ENCODE measurements at regions not wholly inside any gene's neighbourhood (a gene's known extent, or its start where the extent isn't known, plus 50 kb on each side); places are given as distances from the start of the nearest gene placed in this dataset.

GRCh38 chr13:40863723-40864122 is 74.3 kb downstream of the SLC25A15 start:
- Mint-ChIP-seq H3K9me3 (peaks cover 7% of the 10 kb centered on the region), H3K4me1 (no peaks in the 10 kb centered on the region), H3K27me3 (no peaks in the 10 kb centered on the region), H3K36me3 (ENCODE audit: low read depth) (no peaks in the 10 kb centered on the region), H3K4me3 (no peak overlapping the region), H3K27ac (no peak overlapping the region)
- ATAC-seq, result no peak
- no peak for DNase-seq

GRCh38 chr13:40874138-40874779 is 84.8 kb downstream of the SLC25A15 start:
- peaks cover 52% of the 10 kb centered on the region for H3K9me3 Mint-ChIP-seq

DNA sequence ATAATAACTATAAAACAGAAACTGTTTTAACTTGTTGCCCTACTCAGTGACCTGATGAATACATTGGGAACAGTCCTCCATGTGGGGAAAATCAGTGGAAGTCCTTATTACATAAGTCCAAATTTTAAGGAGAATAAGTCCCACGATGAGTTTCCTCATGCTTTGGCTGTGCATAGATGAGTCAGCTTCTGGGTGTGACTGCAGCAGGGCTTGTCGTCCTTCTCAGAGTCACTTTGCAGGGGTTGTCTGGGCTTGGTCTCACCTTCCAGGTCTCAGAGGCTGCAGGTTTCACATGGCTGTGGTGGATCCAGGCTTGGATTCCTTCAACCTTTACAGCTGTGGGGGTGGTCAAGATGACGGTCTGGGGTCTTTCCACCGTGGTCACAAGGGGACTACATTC is 85.6 kb downstream of the SLC25A15 start:
- no peak for DNase-seq
- H3K27me3 Mint-ChIP-seq, result no peaks in the 10 kb centered on the region
- H3K27ac Mint-ChIP-seq, result no peak overlapping the region
- no peaks in the 10 kb centered on the region for H3K4me1 Mint-ChIP-seq
- no peak overlapping the region for H3K4me3 Mint-ChIP-seq
- H3K36me3 Mint-ChIP-seq (ENCODE audit: low read depth), result peaks cover 80% of the 10 kb centered on the region
- no peak for ATAC-seq
- peaks cover 59% of the 10 kb centered on the region for H3K9me3 Mint-ChIP-seq

More at GRCh38 chr13:40874138-40874779, 84.8 kb downstream of the SLC25A15 start:
- peaks cover 74% of the 10 kb centered on the region for H3K36me3 Mint-ChIP-seq (ENCODE audit: low read depth)
- no peak overlapping the region for H3K27ac Mint-ChIP-seq
- no peak for ATAC-seq
- H3K27me3 Mint-ChIP-seq, result no peaks in the 10 kb centered on the region
- H3K4me1 Mint-ChIP-seq, result no peaks in the 10 kb centered on the region
- DNase-seq, result no peak
- no peak overlapping the region for H3K4me3 Mint-ChIP-seq

- no peak overlapping the region for H3K4me3 Mint-ChIP-seq
- DNase-seq (no peak), ATAC-seq (no peak)
- no peaks in the 10 kb centered on the region for H3K27me3 Mint-ChIP-seq
- peaks cover 84% of the 10 kb centered on the region for H3K36me3 Mint-ChIP-seq (ENCODE audit: low read depth)
- no peak overlapping the region for H3K27ac Mint-ChIP-seq
- H3K9me3 Mint-ChIP-seq, result peaks cover 61% of the 10 kb centered on the region
- no peaks in the 10 kb centered on the region for H3K4me1 Mint-ChIP-seq
Observed at GRCh38 chr13:40875583-40875982, 86.2 kb downstream of the SLC25A15 start.

GRCh38 chr13:40876020-40876738 is 86.8 kb downstream of the SLC25A15 start:
- Mint-ChIP-seq H3K9me3 (peaks cover 56% of the 10 kb centered on the region), H3K4me3 (no peak overlapping the region), H3K36me3 (ENCODE audit: low read depth) (peaks cover 86% of the 10 kb centered on the region), H3K4me1 (peaks cover 6% of the 10 kb centered on the region), H3K27ac (no peak overlapping the region), H3K27me3 (no peaks in the 10 kb centered on the region)
- ATAC-seq (no peak), DNase-seq (no peak)

DNA sequence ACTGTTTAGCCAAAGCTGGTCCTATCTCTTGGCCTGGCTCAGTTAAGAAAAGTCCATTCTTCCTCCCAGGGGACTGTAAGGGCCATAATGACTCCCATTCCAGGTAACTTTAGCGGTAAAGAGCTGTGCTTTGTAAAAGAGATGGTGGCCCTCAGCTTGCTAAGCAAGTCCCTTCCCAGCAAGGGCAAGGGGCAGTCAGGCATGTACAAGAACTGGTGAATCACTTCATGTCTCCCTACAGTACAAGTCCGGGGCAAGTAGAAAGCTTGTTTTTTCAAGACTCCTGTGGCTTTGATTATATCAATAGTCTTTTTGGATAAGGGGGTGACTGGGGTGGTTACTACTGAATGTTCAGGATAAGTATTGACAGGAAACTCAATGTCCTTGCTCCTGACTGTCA is 88.9 kb downstream of the SLC25A15 start:
- peaks cover 25% of the 10 kb centered on the region for H3K4me1 Mint-ChIP-seq
- H3K27me3 Mint-ChIP-seq, result no peaks in the 10 kb centered on the region
- H3K27ac Mint-ChIP-seq, result no peak overlapping the region
- H3K9me3 Mint-ChIP-seq, result peaks cover 41% of the 10 kb centered on the region
- no peak overlapping the region for H3K4me3 Mint-ChIP-seq
- DNase-seq (no peak), ATAC-seq (no peak)
- peaks cover 70% of the 10 kb centered on the region for H3K36me3 Mint-ChIP-seq (ENCODE audit: low read depth)

GRCh38 chr13:40878823-40879222 is 89.4 kb downstream of the SLC25A15 start:
- peaks cover 65% of the 10 kb centered on the region for H3K36me3 Mint-ChIP-seq (ENCODE audit: low read depth)
- H3K4me3 Mint-ChIP-seq, result no peak overlapping the region
- no peak for ATAC-seq
- no peaks in the 10 kb centered on the region for H3K27me3 Mint-ChIP-seq
- peaks cover 30% of the 10 kb centered on the region for H3K4me1 Mint-ChIP-seq
- DNase-seq, result no peak
- H3K9me3 Mint-ChIP-seq, result peaks cover 39% of the 10 kb centered on the region
- no peak overlapping the region for H3K27ac Mint-ChIP-seq
